SU-DHL-6 (cell line): ENCODE measurements at regions not wholly inside any gene's neighbourhood (a gene's known extent, or its start where the extent isn't known, plus 50 kb on each side); places are given as distances from the start of the nearest gene placed in this dataset.
A peak's percentile ranks its signal among the peaks of the same experiment; 100 is the strongest.

Experiments
- H2AFZ ChIP-seq: fragments of 200-600 bp; sonication (generic); 2 replicates; pipeline ENCODE4 v1.6.1; 2014; ENCODE audit warnings: low read depth, mild to moderate bottlenecking, moderate library complexity, mixed read lengths, antibody characterized with exemption, low read length; ENCODE audit not compliant: severe bottlenecking
- H3F3A ChIP-seq: fragments of 200-600 bp; shearing (Covaris generic); 2 replicates; pipeline ENCODE4 v1.6.0; 2016; ENCODE audit warnings: antibody characterized with exemption, mild to moderate bottlenecking; ENCODE audit not compliant: insufficient read depth
- H3K27ac ChIP-seq: fragments of 200-600 bp; sonication (generic); 2 replicates; pipeline ENCODE4 v1.5.1; 2016; ENCODE audit warnings: low read depth, mild to moderate bottlenecking, low read length, moderate library complexity, mixed read lengths
- H3K27me3 ChIP-seq: fragments of 200-600 bp; sonication (generic), shearing (Covaris generic); 2 replicates; pipeline ENCODE4 v1.6.0; 2014; ENCODE audit warnings: mild to moderate bottlenecking, low read length
- H3K36me3 ChIP-seq: fragments of 200-600 bp; sonication (generic); 2 replicates; pipeline ENCODE4 v1.6.1; 2014; ENCODE audit warnings: mild to moderate bottlenecking, low read length, mixed read lengths
- H3K4me2 ChIP-seq: fragments of 300-600, 200-600 bp; shearing (Covaris generic), sonication (generic); 2 replicates; pipeline ENCODE4 v1.6.0; 2014; ENCODE audit warnings: low read length, low read depth, mild to moderate bottlenecking; ENCODE audit not compliant: poor library complexity, severe bottlenecking
- H3K4me3 ChIP-seq: fragments of 200-600 bp; sonication (generic); 2 replicates; pipeline ENCODE4 v1.5.1; 2014; ENCODE audit warnings: antibody characterized with exemption, low read length, mild to moderate bottlenecking, mixed read lengths; ENCODE audit not compliant: insufficient read depth, poor library complexity, severe bottlenecking
- H3K79me2 ChIP-seq: fragments of 200-600 bp; sonication (generic); 2 replicates; pipeline ENCODE4 v1.6.1; 2014; ENCODE audit warnings: mild to moderate bottlenecking, low read length, moderate library complexity; ENCODE audit not compliant: insufficient read depth
- H3K9ac ChIP-seq: fragments of 200-600 bp; sonication (generic); 2 replicates; pipeline ENCODE4 v1.7.0; 2014; ENCODE audit warnings: mild to moderate bottlenecking, low read length
- H3K9me2 ChIP-seq: fragments of 200-600 bp; sonication (generic); replicated peaks from 2 replicates; pipeline ENCODE4 v1.6.1; 2014; ENCODE audit warnings: low read length; ENCODE audit not compliant: insufficient read depth
- H3K9me3 ChIP-seq: fragments of 200-600 bp; sonication (generic); 2 replicates; pipeline ENCODE4 v1.6.1; 2014; ENCODE audit warnings: low read length, mixed read lengths; ENCODE audit not compliant: insufficient read depth
- H4K20me1 ChIP-seq: fragments of 200-600 bp; sonication (generic); 2 replicates; pipeline ENCODE4 v1.6.1; 2014; ENCODE audit warnings: low read depth, mild to moderate bottlenecking, antibody characterized with exemption, low read length, moderate library complexity, mixed read lengths
- CTCF ChIP-seq: fragments of 200-600 bp; sonication (generic); IDR thresholded peaks from one replicate; pipeline ENCODE4 v1.5.1; 2017; ENCODE audit warnings: antibody characterized with exemption, mild to moderate bottlenecking, low read length, moderate library complexity; ENCODE audit not compliant: insufficient read depth, poor library complexity, severe bottlenecking
- EZH2phosphoT487 ChIP-seq: fragments of 200-600 bp; sonication (generic), shearing (Covaris generic); conservative IDR thresholded peaks from 2 replicates; pipeline ENCODE4 v1.6.1; 2018; ENCODE audit warnings: mild to moderate bottlenecking, antibody characterized with exemption, low read length, moderate library complexity, mixed read lengths

DNA sequence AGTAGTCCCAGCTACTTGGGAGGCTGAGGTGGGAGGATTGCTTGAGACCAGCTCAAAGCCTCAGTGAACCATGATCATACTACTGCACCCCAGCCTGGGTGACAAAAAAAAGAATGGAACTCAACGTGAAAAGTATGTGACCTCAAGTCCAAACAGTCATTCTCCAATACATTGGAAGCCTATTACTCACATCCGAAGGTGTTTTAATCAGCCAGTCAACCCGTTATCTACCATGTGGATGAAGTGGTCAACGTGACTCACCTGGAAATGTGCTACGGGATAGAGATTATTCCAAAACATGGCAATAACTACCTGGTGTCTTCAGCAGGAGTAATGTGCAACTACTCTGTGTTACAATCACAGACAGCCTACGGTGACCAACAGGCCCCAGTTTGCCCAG is 85.8 kb upstream of the TOP1 start:
- Histone ChIP-seq H3K27me3 (no peaks in the 10 kb centered on the region), H3K9ac (no peak overlapping the region), H3K4me2 (no peak overlapping the region), H3K9me3 (no peaks in the 10 kb centered on the region), H3K36me3 (no peaks in the 10 kb centered on the region), H3K9me2 (no peaks in the 10 kb centered on the region), H3F3A (no peaks in the 10 kb centered on the region), H2AFZ (no peak overlapping the region), H4K20me1 (no peaks in the 10 kb centered on the region), H3K27ac (no peak overlapping the region), H3K79me2 (no peaks in the 10 kb centered on the region), H3K4me3 (no peak overlapping the region)
- TF ChIP-seq EZH2phosphoT487, result no peak
- no peak for TF ChIP-seq CTCF

- no peak overlapping the region for H3K27ac ChIP-seq
- no peak overlapping the region for H2AFZ ChIP-seq
- no peaks in the 10 kb centered on the region for H3K9me3 ChIP-seq
- no peaks in the 10 kb centered on the region for H3K9me2 ChIP-seq
- no peak overlapping the region for H3K4me3 ChIP-seq
- H3K36me3 ChIP-seq, result no peaks in the 10 kb centered on the region
- no peak overlapping the region for H3K9ac ChIP-seq
- no peak overlapping the region for H3K4me2 ChIP-seq
- no peaks in the 10 kb centered on the region for H3K27me3 ChIP-seq
- H3F3A ChIP-seq, result no peaks in the 10 kb centered on the region
- no peak for TF ChIP-seq EZH2phosphoT487
- no peaks in the 10 kb centered on the region for H3K79me2 ChIP-seq
- H4K20me1 ChIP-seq, result no peaks in the 10 kb centered on the region
Observed at GRCh38 chr20:40943591-40943990, 85.0 kb upstream of the TOP1 start.

- H3K9ac ChIP-seq, result no peak overlapping the region
- no peaks in the 10 kb centered on the region for H3K9me2 ChIP-seq
- H4K20me1 ChIP-seq, result no peaks in the 10 kb centered on the region
- H3K36me3 ChIP-seq, result no peaks in the 10 kb centered on the region
- H3K27ac ChIP-seq, result no peak overlapping the region
- no peaks in the 10 kb centered on the region for H3F3A ChIP-seq
- H3K27me3 ChIP-seq, result no peaks in the 10 kb centered on the region
- H2AFZ ChIP-seq, result no peak overlapping the region
- no peaks in the 10 kb centered on the region for H3K9me3 ChIP-seq
- H3K4me2 ChIP-seq, result no peak overlapping the region
- H3K79me2 ChIP-seq, result no peaks in the 10 kb centered on the region
- TF ChIP-seq CTCF (no peak), EZH2phosphoT487 (no peak)
- H3K4me3 ChIP-seq, result no peak overlapping the region
Observed at GRCh38 chr20:40945189-40945588, 83.4 kb upstream of the TOP1 start.

GRCh38 chr20:40945754-40946450 is 82.7 kb upstream of the TOP1 start:
- Histone ChIP-seq H3K79me2 (no peaks in the 10 kb centered on the region), H3F3A (no peaks in the 10 kb centered on the region), H3K27me3 (no peaks in the 10 kb centered on the region), H3K9ac (no peak overlapping the region), H3K9me3 (no peaks in the 10 kb centered on the region), H3K4me2 (no peak overlapping the region), H4K20me1 (no peaks in the 10 kb centered on the region), H3K4me3 (no peak overlapping the region), H3K36me3 (no peaks in the 10 kb centered on the region), H2AFZ (no peak overlapping the region), H3K9me2 (no peaks in the 10 kb centered on the region), H3K27ac (no peak overlapping the region)
- TF ChIP-seq CTCF (peak; percentile 26), EZH2phosphoT487 (no peak)
